ENCODE measurements at regions not wholly inside any gene's neighbourhood (a gene's known extent, or its start where the extent isn't known, plus 50 kb on each side); places are given as distances from the start of the nearest gene placed in this dataset.

- no peaks in the 10 kb centered on the region for H3K79me2 ChIP-seq (ENCODE audit: control insufficient read depth, insufficient read depth, low read length)
- no peaks in the 10 kb centered on the region for H3K27me3 ChIP-seq (replicated peaks in 1 of 2; ENCODE audit: control insufficient read depth in 2 of 2, insufficient read depth in 2 of 2, low read length in 1 of 2)
- no peaks in the 10 kb centered on the region for H3K9me3 ChIP-seq (replicated peaks; ENCODE audit: control insufficient read depth, insufficient read depth, low read length)
- ChIA-PET POLR2A (no interaction called here), CTCF (no interaction called here), SMC1A (ENCODE audit: uncharacterized antibody, unreplicated experiment) (interaction anchor here (1.0 kb wide), 1 partner anchor 40 kb away, joined by 3 read pairs; no protein-coding TSS in a partner anchor), RAD21 (ENCODE audit: unreplicated experiment) (no interaction called here)
- intact Hi-C loops (cut with micrococcal nuclease; ENCODE audit: unreplicated experiment), result no loop called here
- TF ChIP-seq PAX8 (IDR thresholded peaks at IDR 0.05) (no peak), PRDM15 (CRISPR knock-in tag; IDR thresholded peaks at IDR 0.05) (no peak), DPF2 (IDR thresholded peaks at IDR 0.05) (no peak), MYB (IDR thresholded peaks at IDR 0.05; ENCODE audit: borderline replicate concordance, low read depth, low read length) (no peak), MTA2 (IDR thresholded peaks at IDR 0.05; ENCODE audit: low read depth) (no peak), MXI1 (IDR thresholded peaks at IDR 0.05; ENCODE audit: low read depth, low read length) (no peak), CHD4 (IDR thresholded peaks at IDR 0.05) (no peak), SMAD5 (IDR thresholded peaks at IDR 0.05; ENCODE audit: low read depth) (no peak), MEF2B (IDR thresholded peaks at IDR 0.05; ENCODE audit: partially characterized antibody, poor library complexity, severe bottlenecking) (no peak), ZNF384 (IDR thresholded peaks at IDR 0.05; ENCODE audit: borderline replicate concordance, low read depth, low read length) (no peak)
- H3K36me3 ChIP-seq (ENCODE audit: control insufficient read depth in 2 of 2, insufficient read depth in 2 of 2, low read length in 1 of 2), result no peaks in the 10 kb centered on the region
- no peak overlapping the region for H3K9ac ChIP-seq (ENCODE audit: control insufficient read depth, insufficient read depth, low read length)
- FAIRE-seq (no peak), ATAC-seq (no peak), DNase-seq (ENCODE audit: low read depth, low spot score) (no peak)
- H3K27ac ChIP-seq (ENCODE audit: control insufficient read depth, insufficient read depth), result no peak overlapping the region
- H3K4me3 ChIP-seq, result no peak overlapping the region
- no peak overlapping the region for H3K4me2 ChIP-seq (ENCODE audit: control insufficient read depth, insufficient read depth)
- BruUV-seq (replicated peaks), result no TSS peak
- H4K20me1 ChIP-seq (ENCODE audit: control insufficient read depth, insufficient read depth), result no peaks in the 10 kb centered on the region
- no peak overlapping the region for H2AFZ ChIP-seq (ENCODE audit: control insufficient read depth, low read depth, low read length)
- in situ Hi-C loops (cut with MboI), result no loop called here
- no peaks in the 10 kb centered on the region for H3K4me1 ChIP-seq (ENCODE audit: control insufficient read depth, insufficient read depth, low read length)
Measured at GRCh38 chr2:153645599-153645998, 167.0 kb upstream of the RPRM start.
